Memory B cell (primary cell): ENCODE measurements at regions not wholly inside any gene's neighbourhood (a gene's known extent, or its start where the extent isn't known, plus 50 kb on each side); places are given as distances from the start of the nearest gene placed in this dataset.

Source experiments
- ATAC-seq: fragments of 150-1000 bp; cut with Tn5 transposase; 2 replicates; pipeline ENCODE4 v1.10.0; 2021; ENCODE audit warnings: low read depth, mild to moderate bottlenecking, moderate library complexity
- DNase-seq, 2 donors: peaks; one replicate each; pipeline ENCODE4 v3.0.0; 2022; ENCODE audit warnings: low spot score in 2 of 2
- H3K27ac Mint-ChIP-seq: one replicate; pipeline ENCODE4 v1.8.0; 2022; ENCODE audit warnings: mild to moderate bottlenecking, moderate library complexity, mixed read lengths
- H3K27me3 Mint-ChIP-seq: one replicate; pipeline ENCODE4 v1.8.0; 2022; ENCODE audit warnings: mixed read lengths
- H3K36me3 Mint-ChIP-seq: one replicate; pipeline ENCODE4 v1.8.0; 2022; ENCODE audit warnings: mild to moderate bottlenecking, mixed read lengths
- H3K4me1 Mint-ChIP-seq: one replicate; pipeline ENCODE4 v1.8.0; 2022; ENCODE audit warnings: mixed read lengths
- H3K4me3 Mint-ChIP-seq: one replicate; pipeline ENCODE4 v1.8.0; 2022; ENCODE audit warnings: mild to moderate bottlenecking, moderate library complexity, mixed read lengths
- H3K9me3 Mint-ChIP-seq: one replicate; pipeline ENCODE4 v1.8.0; 2022; ENCODE audit warnings: mixed read lengths

GRCh38 chr1:72579629-72580028, 297.3 kb upstream of the NEGR1 start:
- Mint-ChIP-seq H3K4me1 (no peaks in the 10 kb centered on the region), H3K4me3 (no peak overlapping the region), H3K27ac (no peak overlapping the region), H3K9me3 (no peaks in the 10 kb centered on the region), H3K36me3 (no peaks in the 10 kb centered on the region), H3K27me3 (no peaks in the 10 kb centered on the region)
- ATAC-seq (no peak), DNase-seq (no peak)

GRCh38 chr1:72570815-72571214, 288.5 kb upstream of the NEGR1 start:
- H3K4me3 Mint-ChIP-seq = no peak overlapping the region
- no peak for DNase-seq
- H3K27ac Mint-ChIP-seq = no peak overlapping the region
- no peak for ATAC-seq
- no peaks in the 10 kb centered on the region for H3K36me3 Mint-ChIP-seq
- no peaks in the 10 kb centered on the region for H3K4me1 Mint-ChIP-seq
- no peaks in the 10 kb centered on the region for H3K9me3 Mint-ChIP-seq
- H3K27me3 Mint-ChIP-seq = no peaks in the 10 kb centered on the region

- Mint-ChIP-seq H3K4me3 (no peak overlapping the region), H3K9me3 (no peaks in the 10 kb centered on the region), H3K27me3 (no peaks in the 10 kb centered on the region), H3K36me3 (no peaks in the 10 kb centered on the region), H3K4me1 (no peaks in the 10 kb centered on the region), H3K27ac (no peak overlapping the region)
- ATAC-seq (no peak), DNase-seq (no peak)
Measured at GRCh38 chr1:72568113-72568512, 285.8 kb upstream of the NEGR1 start.

GRCh38 chr1:72567521-72567920, 285.2 kb upstream of the NEGR1 start:
- ATAC-seq (no peak), DNase-seq (no peak)
- Mint-ChIP-seq H3K36me3 (no peaks in the 10 kb centered on the region), H3K27me3 (no peaks in the 10 kb centered on the region), H3K4me3 (no peak overlapping the region), H3K27ac (no peak overlapping the region), H3K4me1 (no peaks in the 10 kb centered on the region), H3K9me3 (no peaks in the 10 kb centered on the region)

GRCh38 chr1:72564749-72565148, 282.4 kb upstream of the NEGR1 start:
- Mint-ChIP-seq H3K27me3 (no peaks in the 10 kb centered on the region), H3K36me3 (no peaks in the 10 kb centered on the region), H3K9me3 (peaks cover 1% of the 10 kb centered on the region), H3K27ac (no peak overlapping the region), H3K4me3 (no peak overlapping the region), H3K4me1 (no peaks in the 10 kb centered on the region)
- no peak for ATAC-seq
- DNase-seq = no peak

- Mint-ChIP-seq H3K4me3 (no peak overlapping the region), H3K36me3 (no peaks in the 10 kb centered on the region), H3K27ac (no peak overlapping the region), H3K9me3 (peaks cover 4% of the 10 kb centered on the region), H3K4me1 (no peaks in the 10 kb centered on the region), H3K27me3 (no peaks in the 10 kb centered on the region)
- ATAC-seq (no peak), DNase-seq (no peak)
Measured at GRCh38 chr1:72557446-72558049, 275.2 kb upstream of the NEGR1 start.

- peaks cover 3% of the 10 kb centered on the region for H3K9me3 Mint-ChIP-seq
- ATAC-seq (no peak), DNase-seq (no peak)
- H3K4me1 Mint-ChIP-seq = no peaks in the 10 kb centered on the region
- no peaks in the 10 kb centered on the region for H3K27me3 Mint-ChIP-seq
- no peaks in the 10 kb centered on the region for H3K36me3 Mint-ChIP-seq
- H3K27ac Mint-ChIP-seq = no peak overlapping the region
- no peak overlapping the region for H3K4me3 Mint-ChIP-seq
Measured at GRCh38 chr1:72547412-72547811, 265.1 kb upstream of the NEGR1 start.

- no peak overlapping the region for H3K27ac Mint-ChIP-seq
- DNase-seq (no peak), ATAC-seq (no peak)
- no peak overlapping the region for H3K4me3 Mint-ChIP-seq
- peaks cover 3% of the 10 kb centered on the region for H3K9me3 Mint-ChIP-seq
- no peaks in the 10 kb centered on the region for H3K27me3 Mint-ChIP-seq
- no peaks in the 10 kb centered on the region for H3K36me3 Mint-ChIP-seq
- H3K4me1 Mint-ChIP-seq = no peaks in the 10 kb centered on the region
Measured at GRCh38 chr1:72540674-72541073, 258.3 kb upstream of the NEGR1 start.

- Mint-ChIP-seq H3K36me3 (no peaks in the 10 kb centered on the region), H3K27ac (no peak overlapping the region), H3K4me3 (no peak overlapping the region), H3K27me3 (no peaks in the 10 kb centered on the region), H3K9me3 (peaks cover 1% of the 10 kb centered on the region), H3K4me1 (no peaks in the 10 kb centered on the region)
- ATAC-seq (no peak), DNase-seq (no peak)
Measured at GRCh38 chr1:72535470-72535869, 253.1 kb upstream of the NEGR1 start.

GRCh38 chr1:72530646-72531045, 248.3 kb upstream of the NEGR1 start:
- H3K9me3 Mint-ChIP-seq = peaks cover 3% of the 10 kb centered on the region
- ATAC-seq (no peak), DNase-seq (no peak)
- H3K4me3 Mint-ChIP-seq = no peak overlapping the region
- H3K27ac Mint-ChIP-seq = no peak overlapping the region
- H3K27me3 Mint-ChIP-seq = no peaks in the 10 kb centered on the region
- no peaks in the 10 kb centered on the region for H3K4me1 Mint-ChIP-seq
- H3K36me3 Mint-ChIP-seq = no peaks in the 10 kb centered on the region

GRCh38 chr1:72526926-72527325, 244.6 kb upstream of the NEGR1 start:
- Mint-ChIP-seq H3K4me3 (no peak overlapping the region), H3K36me3 (no peaks in the 10 kb centered on the region), H3K27me3 (no peaks in the 10 kb centered on the region), H3K9me3 (peaks cover 4% of the 10 kb centered on the region), H3K4me1 (no peaks in the 10 kb centered on the region), H3K27ac (no peak overlapping the region)
- DNase-seq (no peak), ATAC-seq (no peak)

GRCh38 chr1:72524021-72524420, 241.7 kb upstream of the NEGR1 start:
- H3K9me3 Mint-ChIP-seq = peaks cover 2% of the 10 kb centered on the region
- ATAC-seq (no peak), DNase-seq (no peak)
- no peaks in the 10 kb centered on the region for H3K36me3 Mint-ChIP-seq
- no peak overlapping the region for H3K4me3 Mint-ChIP-seq
- H3K27me3 Mint-ChIP-seq = no peaks in the 10 kb centered on the region
- H3K4me1 Mint-ChIP-seq = no peaks in the 10 kb centered on the region
- H3K27ac Mint-ChIP-seq = no peak overlapping the region

- Mint-ChIP-seq H3K4me3 (no peak overlapping the region), H3K4me1 (no peaks in the 10 kb centered on the region), H3K9me3 (peaks cover 2% of the 10 kb centered on the region), H3K27ac (no peak overlapping the region), H3K36me3 (no peaks in the 10 kb centered on the region), H3K27me3 (no peaks in the 10 kb centered on the region)
- ATAC-seq (no peak), DNase-seq (no peak)
Measured at GRCh38 chr1:72521659-72522058, 239.3 kb upstream of the NEGR1 start.

- DNase-seq = no peak
- H3K27me3 Mint-ChIP-seq = no peaks in the 10 kb centered on the region
- no peak overlapping the region for H3K4me3 Mint-ChIP-seq
- no peaks in the 10 kb centered on the region for H3K4me1 Mint-ChIP-seq
- H3K36me3 Mint-ChIP-seq = no peaks in the 10 kb centered on the region
- H3K27ac Mint-ChIP-seq = no peak overlapping the region
- H3K9me3 Mint-ChIP-seq = no peaks in the 10 kb centered on the region
- no peak for ATAC-seq
Measured at GRCh38 chr1:72516826-72517225, 234.5 kb upstream of the NEGR1 start.

GRCh38 chr1:72516264-72516663, 233.9 kb upstream of the NEGR1 start:
- Mint-ChIP-seq H3K27ac (no peak overlapping the region), H3K36me3 (no peaks in the 10 kb centered on the region), H3K9me3 (no peaks in the 10 kb centered on the region), H3K4me3 (no peak overlapping the region), H3K27me3 (no peaks in the 10 kb centered on the region), H3K4me1 (no peaks in the 10 kb centered on the region)
- DNase-seq (no peak), ATAC-seq (no peak)
